HG03039 (cell line): ENCODE measurements at regions not wholly inside any gene's neighbourhood (a gene's known extent, or its start where the extent isn't known, plus 50 kb on each side); places are given as distances from the start of the nearest gene placed in this dataset.
"Not testable (repeated sequence)": the region's sequence is repeated elsewhere in the genome, so short reads cannot be mapped to it uniquely, and the experiment has no call there.

Experiments
- ATAC-seq: cut with Tn5 transposase; IDR thresholded peaks from one replicate; pipeline ENCODE4 v1.9.1; 2021; ENCODE audit warnings: mild to moderate bottlenecking, moderate library complexity; ENCODE audit not compliant: unreplicated experiment

- ATAC-seq, result no peak
These were observed 487.4 kb upstream of the SOX9 start for GRCh38 chr17:71633391-71633849.

- no peak for ATAC-seq
These were observed 486.4 kb upstream of the SOX9 start for GRCh38 chr17:71634376-71634775.

GRCh38 chr17:71635187-71635586 is 485.6 kb upstream of the SOX9 start:
- ATAC-seq, result no peak

GRCh38 chr17:71636644-71637043 is 484.2 kb upstream of the SOX9 start:
- no peak for ATAC-seq

- ATAC-seq, result no peak
These were observed 482.2 kb upstream of the SOX9 start for GRCh38 chr17:71638668-71639067.

GRCh38 chr17:71639865-71640264 is 481.0 kb upstream of the SOX9 start:
- no peak for ATAC-seq

- not testable (repeated sequence) for ATAC-seq
These were observed 473.9 kb upstream of the SOX9 start for GRCh38 chr17:71646890-71647289.

GRCh38 chr17:71648342-71648741 is 472.5 kb upstream of the SOX9 start:
- ATAC-seq, result not testable (repeated sequence)

- no peak for ATAC-seq
These were observed 470.9 kb upstream of the SOX9 start for GRCh38 chr17:71649941-71650350.

GRCh38 chr17:71655542-71655941 is 465.3 kb upstream of the SOX9 start:
- no peak for ATAC-seq

GRCh38 chr17:71656964-71657858 is 463.6 kb upstream of the SOX9 start:
- no peak for ATAC-seq

GRCh38 chr17:71658996-71659395 is 461.8 kb upstream of the SOX9 start:
- no peak for ATAC-seq

GRCh38 chr17:71664861-71665260 is 456.0 kb upstream of the SOX9 start:
- ATAC-seq, result no peak

- ATAC-seq, result no peak
These were observed 454.8 kb upstream of the SOX9 start for GRCh38 chr17:71666047-71666446.

- no peak for ATAC-seq
These were observed 453.2 kb upstream of the SOX9 start for GRCh38 chr17:71667661-71668060.

GRCh38 chr17:71668807-71669206 is 452.0 kb upstream of the SOX9 start:
- no peak for ATAC-seq

- ATAC-seq, result no peak
These were observed 443.4 kb upstream of the SOX9 start for GRCh38 chr17:71677439-71677838.

- no peak for ATAC-seq
These were observed 441.0 kb upstream of the SOX9 start for GRCh38 chr17:71679832-71680231.

GRCh38 chr17:71681427-71682173 is 439.2 kb upstream of the SOX9 start:
- no peak for ATAC-seq

- no peak for ATAC-seq
These were observed 438.7 kb upstream of the SOX9 start for GRCh38 chr17:71682174-71682494.

- no peak for ATAC-seq
These were observed 431.0 kb upstream of the SOX9 start for GRCh38 chr17:71689782-71690181.

- no peak for ATAC-seq
These were observed 420.9 kb upstream of the SOX9 start for GRCh38 chr17:71699907-71700306.
